ENCODE measurements at regions not wholly inside any gene's neighbourhood (a gene's known extent, or its start where the extent isn't known, plus 50 kb on each side); places are given as distances from the start of the nearest gene placed in this dataset.

- no peak for DNase-seq
These were observed 182.9 kb downstream of the TEX29 start for GRCh38 chr13:111503376-111503775.

GRCh38 chr13:111503905-111504695 lies 183.7 kb downstream of the TEX29 start:
- DNase-seq: no peak

- no peak for DNase-seq
These were observed 184.8 kb downstream of the TEX29 start for GRCh38 chr13:111505175-111505777.

GRCh38 chr13:111506125-111506524 lies 185.7 kb downstream of the TEX29 start:
- no peak for DNase-seq

- DNase-seq: no peak
These were observed 186.2 kb downstream of the TEX29 start for GRCh38 chr13:111506621-111507020.

- no peak for DNase-seq
These were observed 187.9 kb downstream of the TEX29 start for GRCh38 chr13:111508164-111508870.

GRCh38 chr13:111508902-111509509 lies 188.6 kb downstream of the TEX29 start:
- no peak for DNase-seq

- no peak for DNase-seq
These were observed 190.2 kb downstream of the TEX29 start for GRCh38 chr13:111510502-111511218.

- DNase-seq: no peak
These were observed 190.8 kb downstream of the TEX29 start for GRCh38 chr13:111511219-111511732.

GRCh38 chr13:111511805-111512504 lies 191.5 kb downstream of the TEX29 start:
- no peak for DNase-seq

GRCh38 chr13:111512707-111513106 lies 192.3 kb downstream of the TEX29 start:
- no peak for DNase-seq

GRCh38 chr13:111513766-111514609 lies 193.5 kb downstream of the TEX29 start:
- no peak for DNase-seq

- no peak for DNase-seq
These were observed 194.3 kb downstream of the TEX29 start for GRCh38 chr13:111514610-111515306.

GRCh38 chr13:111515307-111515617 lies 194.8 kb downstream of the TEX29 start:
- no peak for DNase-seq

- no peak for DNase-seq
These were observed 195.2 kb downstream of the TEX29 start for GRCh38 chr13:111515635-111516034.

GRCh38 chr13:111516712-111517640 lies 196.5 kb downstream of the TEX29 start:
- no peak for DNase-seq

GRCh38 chr13:111517641-111518010 lies 197.2 kb downstream of the TEX29 start:
- DNase-seq: no peak

GRCh38 chr13:111518161-111518792 lies 197.8 kb downstream of the TEX29 start:
- no peak for DNase-seq

GRCh38 chr13:111519041-111519440 lies 198.6 kb downstream of the TEX29 start:
- no peak for DNase-seq

Data from activated CD4-positive, alpha-beta T cell treated with anti-CD3 and anti-CD28 coated beads, Interleukin-2, amount 50 U/mL, for 48 hours (primary cell).